ENCODE measurements at regions not wholly inside any gene's neighbourhood (a gene's known extent, or its start where the extent isn't known, plus 50 kb on each side); places are given as distances from the start of the nearest gene placed in this dataset.

DNA sequence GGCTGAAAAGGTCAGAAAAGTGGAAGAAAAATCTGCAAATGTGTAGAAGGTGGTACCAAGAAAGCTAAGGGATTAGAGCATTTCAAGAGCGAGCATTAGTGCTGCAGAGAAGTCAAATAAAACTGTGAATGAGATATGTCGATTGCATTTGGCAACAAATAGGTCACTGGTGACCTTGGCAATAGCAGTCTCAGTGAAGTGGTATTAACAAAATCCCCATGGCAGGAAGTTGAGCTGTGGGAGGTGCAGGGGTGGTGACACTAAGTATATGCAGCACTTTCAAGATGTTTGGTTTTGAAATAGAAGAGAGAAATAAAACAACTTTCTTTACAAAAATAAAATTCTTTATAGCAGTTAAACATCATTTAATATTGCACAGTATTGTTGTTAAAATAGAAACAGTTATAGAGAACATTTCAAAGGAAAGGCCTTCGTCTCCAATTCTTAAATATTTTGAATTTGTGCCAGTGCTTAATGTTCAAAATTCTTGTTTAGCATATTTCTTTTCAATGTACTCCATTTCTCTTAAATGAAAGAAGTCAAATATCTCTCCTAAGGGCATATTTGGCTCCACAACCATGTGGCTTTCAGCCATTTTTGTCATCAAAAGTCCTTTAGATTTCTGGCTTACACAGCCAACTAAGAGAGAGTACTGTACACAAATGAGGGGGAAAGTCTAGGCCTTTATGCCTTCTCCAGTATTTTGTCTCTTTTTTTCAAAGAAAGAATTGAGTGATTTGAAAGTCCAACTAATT lies 443.0 kb upstream of the MMADHC start:
- dilution Hi-C loops (cut with MboI; ENCODE audit: extremely low pct_ligation_motif_present, low sequenced_read_pairs): no loop called here
- Histone ChIP-seq H3K9me3 (replicated peaks; ENCODE audit: control insufficient read depth, insufficient read depth, low read length) (no peaks in the 10 kb centered on the region), H4K20me1 (replicated peaks; ENCODE audit: control insufficient read depth, extremely low read depth, insufficient read depth, low read length) (no peaks in the 10 kb centered on the region), H3K27me3 (ENCODE audit: control insufficient read depth in 2 of 2, insufficient read depth in 2 of 2, low read length in 2 of 2) (no peaks in the 10 kb centered on the region), H3K9ac (replicated peaks; ENCODE audit: extremely low read depth, insufficient read depth, low read length) (no peak overlapping the region), H3K9me1 (replicated peaks; ENCODE audit: control insufficient read depth, extremely low read depth, insufficient read depth, low read length) (no peaks in the 10 kb centered on the region), H3K4me2 (ENCODE audit: insufficient read depth, low read length) (no peak overlapping the region), H3K27ac (ENCODE audit: insufficient read depth, low read depth, low read length) (no peak overlapping the region), H3K4me3 (replicated peaks in 1 of 3; ENCODE audit: insufficient read depth in 1 of 3, low read depth in 1 of 3, low read length in 3 of 3) (no peak overlapping the region), H3K79me2 (ENCODE audit: control insufficient read depth, insufficient read depth, low read length) (no peaks in the 10 kb centered on the region), H3K36me3 (ENCODE audit: control insufficient read depth in 2 of 2, extremely low read depth in 1 of 2, insufficient read depth in 2 of 2, low read length in 2 of 2) (no peaks in the 10 kb centered on the region), H3K4me1 (ENCODE audit: control insufficient read depth, extremely low read depth, insufficient read depth, low read length) (peaks cover 21% of the 10 kb centered on the region), H2AFZ (ENCODE audit: low read depth, low read length) (no peak overlapping the region)
- FAIRE-seq (no peak), DNase-seq (ENCODE audit: low read depth, low spot score) (no peak)
- TF ChIP-seq MAX (IDR thresholded peaks at IDR 0.05; ENCODE audit: insufficient read depth, insufficient read length): no peak
- TF ChIP-seq EZH2 (IDR thresholded peaks at IDR 0.05; ENCODE audit: borderline replicate concordance, low read depth, low read length, severe bottlenecking): no peak
- no peak for TF ChIP-seq GATA2 (IDR thresholded peaks at IDR 0.05; ENCODE audit: insufficient read depth, insufficient read length, low read depth, low read length)
- TF ChIP-seq MYC (IDR thresholded peaks at IDR 0.05; ENCODE audit: low read depth, low read length): no peak
- no peak for TF ChIP-seq POLR2AphosphoS5 (IDR thresholded peaks at IDR 0.05; ENCODE audit: insufficient read depth, low read depth, low read length)
- no peak for TF ChIP-seq JUN (IDR thresholded peaks at IDR 0.05; ENCODE audit: borderline replicate concordance, insufficient read depth, insufficient read length, low read depth)
- TF ChIP-seq CTCF (IDR thresholded peaks at IDR 0.05; ENCODE audit: extremely low read depth in 1 of 2, insufficient read depth in 1 of 2, low read depth in 1 of 2, low read length in 2 of 2): no peak
- ChIA-PET CTCF (no interaction called here), POLR2A (no interaction called here)
- intact Hi-C loops (cut with micrococcal nuclease): no loop called here
- no TSS peak for BruUV-seq (replicated peaks)
